ENCODE measurements at regions not wholly inside any gene's neighbourhood (a gene's known extent, or its start where the extent isn't known, plus 50 kb on each side); places are given as distances from the start of the nearest gene placed in this dataset.

GRCh38 chr18:4802296-4802695, 347.2 kb upstream of the DLGAP1 start:
- H3K27ac Mint-ChIP-seq, result no peak overlapping the region
- ATAC-seq (no peak), DNase-seq (no peak)
- H3K27me3 ChIP-seq (ENCODE audit: control insufficient read depth, insufficient read depth, low read length), result no peaks in the 10 kb centered on the region
- intact Hi-C loops (cut with micrococcal nuclease), result no loop called here
- no peak overlapping the region for H3K27ac ChIP-seq (ENCODE audit: low read length)
- no peak overlapping the region for H3K4me3 ChIP-seq (ENCODE audit: low read length)
- H3K9me3 Mint-ChIP-seq, result peaks cover 32 to 33% of the 10 kb centered on the region in 2 donors
- H3K9me3 ChIP-seq (ENCODE audit: control insufficient read depth, insufficient read depth, low read length), result peaks cover 14% of the 10 kb centered on the region
- WGBS (ENCODE audit: insufficient coverage), result 69% methylated on average over 2 of the region's 2 CpGs
- no peak for TF ChIP-seq CTCF (IDR thresholded peaks at IDR 0.05)
- peaks cover 11% of the 10 kb centered on the region for H3K36me3 Mint-ChIP-seq
- no peaks in the 10 kb centered on the region for H3K4me1 ChIP-seq (ENCODE audit: control insufficient read depth, insufficient read depth, low read length)
- H3K4me1 Mint-ChIP-seq, result no peaks in the 10 kb centered on the region
- H3K36me3 ChIP-seq (ENCODE audit: control insufficient read depth, insufficient read depth, low read length), result no peaks in the 10 kb centered on the region
- H3K4me3 Mint-ChIP-seq, result no peak overlapping the region
- H3K27me3 Mint-ChIP-seq (ENCODE audit: low read depth in 2 of 2), result no peaks in the 10 kb centered on the region

- no peaks in the 10 kb centered on the region for H3K27me3 ChIP-seq (ENCODE audit: control insufficient read depth, insufficient read depth, low read length)
- ATAC-seq, result no peak
- Mint-ChIP-seq H3K36me3 (peaks cover 8% of the 10 kb centered on the region), H3K9me3 (peaks cover 30 to 35% of the 10 kb centered on the region in 2 donors), H3K27ac (no peak overlapping the region), H3K4me3 (no peak overlapping the region), H3K4me1 (no peaks in the 10 kb centered on the region), H3K27me3 (ENCODE audit: low read depth in 2 of 2) (no peaks in the 10 kb centered on the region)
- no peak overlapping the region for H3K27ac ChIP-seq (ENCODE audit: low read length)
- DNase-seq, result no peak
- H3K9me3 ChIP-seq (ENCODE audit: control insufficient read depth, insufficient read depth, low read length), result peaks cover 14% of the 10 kb centered on the region
- no peaks in the 10 kb centered on the region for H3K4me1 ChIP-seq (ENCODE audit: control insufficient read depth, insufficient read depth, low read length)
- H3K36me3 ChIP-seq (ENCODE audit: control insufficient read depth, insufficient read depth, low read length), result no peaks in the 10 kb centered on the region
- WGBS (ENCODE audit: insufficient coverage), result 100% methylated on average over 1 of the region's 2 CpGs
- TF ChIP-seq CTCF (IDR thresholded peaks at IDR 0.05), result no peak
- no peak overlapping the region for H3K4me3 ChIP-seq (ENCODE audit: low read length)
- intact Hi-C loops (cut with micrococcal nuclease), result no loop called here
Measured at GRCh38 chr18:4801151-4801550, 346.0 kb upstream of the DLGAP1 start.

GRCh38 chr18:4797002-4797685, 342.0 kb upstream of the DLGAP1 start:
- Mint-ChIP-seq H3K36me3 (no peaks in the 10 kb centered on the region), H3K4me1 (no peaks in the 10 kb centered on the region), H3K27me3 (ENCODE audit: low read depth in 2 of 2) (no peaks in the 10 kb centered on the region), H3K4me3 (no peak overlapping the region), H3K9me3 (peaks cover 18 to 36% of the 10 kb centered on the region in 2 donors), H3K27ac (no peak overlapping the region)
- intact Hi-C loops (cut with micrococcal nuclease), result no loop called here
- DNase-seq, result no peak
- ATAC-seq, result no peak
- Histone ChIP-seq H3K4me3 (ENCODE audit: low read length) (no peak overlapping the region), H3K36me3 (ENCODE audit: control insufficient read depth, insufficient read depth, low read length) (no peaks in the 10 kb centered on the region), H3K27ac (ENCODE audit: low read length) (no peak overlapping the region), H3K27me3 (ENCODE audit: control insufficient read depth, insufficient read depth, low read length) (no peaks in the 10 kb centered on the region), H3K9me3 (ENCODE audit: control insufficient read depth, insufficient read depth, low read length) (peaks cover 6% of the 10 kb centered on the region), H3K4me1 (ENCODE audit: control insufficient read depth, insufficient read depth, low read length) (no peaks in the 10 kb centered on the region)
- TF ChIP-seq CTCF (IDR thresholded peaks at IDR 0.05), result no peak
- WGBS (ENCODE audit: insufficient coverage), result 100% methylated on average over 1 of the region's 3 CpGs

- WGBS (ENCODE audit: insufficient coverage), result 94% methylated on average over 1 of the region's 1 CpG
- intact Hi-C loops (cut with micrococcal nuclease), result no loop called here
- no peak overlapping the region for H3K27ac ChIP-seq (ENCODE audit: low read length)
- no peak overlapping the region for H3K4me3 Mint-ChIP-seq
- no peaks in the 10 kb centered on the region for H3K36me3 ChIP-seq (ENCODE audit: control insufficient read depth, insufficient read depth, low read length)
- no peaks in the 10 kb centered on the region for H3K27me3 ChIP-seq (ENCODE audit: control insufficient read depth, insufficient read depth, low read length)
- no peaks in the 10 kb centered on the region for H3K4me1 Mint-ChIP-seq
- H3K9me3 Mint-ChIP-seq, result peaks cover 16 to 32% of the 10 kb centered on the region in 2 donors
- H3K27ac Mint-ChIP-seq, result no peak overlapping the region
- no peak for DNase-seq
- H3K4me1 ChIP-seq (ENCODE audit: control insufficient read depth, insufficient read depth, low read length), result no peaks in the 10 kb centered on the region
- H3K36me3 Mint-ChIP-seq, result peaks cover 15% of the 10 kb centered on the region
- H3K4me3 ChIP-seq (ENCODE audit: low read length), result no peak overlapping the region
- H3K27me3 Mint-ChIP-seq (ENCODE audit: low read depth in 2 of 2), result no peaks in the 10 kb centered on the region
- H3K9me3 ChIP-seq (ENCODE audit: control insufficient read depth, insufficient read depth, low read length), result no peaks in the 10 kb centered on the region
- no peak for ATAC-seq
- no peak for TF ChIP-seq CTCF (IDR thresholded peaks at IDR 0.05)
Measured at GRCh38 chr18:4789506-4789905, 334.4 kb upstream of the DLGAP1 start.

All from natural killer cell (primary cell).